A549 (cell line): ENCODE measurements at regions not wholly inside any gene's neighbourhood (a gene's known extent, or its start where the extent isn't known, plus 50 kb on each side); places are given as distances from the start of the nearest gene placed in this dataset.

Experiments used
- ATAC-seq, 2 experiments: fragments of 200-7000 bp in 1 of 2; fragments of >200 bp in 1 of 2; cut with Nextera tagmentation in 1 of 2; cut with Tn5 transposase in 1 of 2; 3 replicates each; pipeline versions ENCODE4 v1.8.0 to v1.9.1; 2018 to 2020; ENCODE audit warnings: mild to moderate bottlenecking in 1 of 2, moderate library complexity in 1 of 2
- CTCF ChIA-PET: fragments of 300-600 bp; sonication (Branson Sonifier 250); formaldehyde crosslinking; extraction: SDS; loops from one replicate; lab custom pipeline; 2021; ENCODE audit warnings: antibody characterized with exemption, inconsistent platforms; lab: Yijun Ruan, JAX
- POLR2A ChIA-PET: fragments of 350-600 bp; formaldehyde crosslinking; extraction: SDS; loops from one replicate; lab custom pipeline; 2021; ENCODE audit warnings: antibody characterized with exemption, inconsistent platforms; lab: Yijun Ruan, JAX
- DNase-seq, 2 experiments: peaks; one replicate each; pipeline versions ENCODE4 v3.0.0 to v3.0.0-alpha.2; 2011 to 2016; ENCODE audit warnings: low read depth in 1 of 2, low spot score in 1 of 2
- FAIRE-seq: peaks from 2 replicates; lab custom pipeline; 2011; peaks lifted over from hg19 to GRCh38; lab: Jason Lieb, UNC
- H3K27ac ChIP-seq, 2 experiments: fragments of >200 bp; sonication (Bioruptor Twin); formaldehyde crosslinking; 3 replicates each; pipeline ENCODE4 v1.5.1; 2016 to 2017
- H3K4me1 ChIP-seq: fragments of >200 bp; sonication (Bioruptor Twin); formaldehyde crosslinking; 3 replicates; pipeline ENCODE4 v1.6.1; 2016
- H3K4me2 ChIP-seq: fragments of >200 bp; sonication (Bioruptor Twin); formaldehyde crosslinking; 3 replicates; pipeline ENCODE4 v1.6.1; 2016
- H3K4me3 ChIP-seq: fragments of >200 bp; sonication (Bioruptor Twin); formaldehyde crosslinking; 3 replicates; pipeline ENCODE4 v1.5.1; 2016
- H3K9me3 ChIP-seq: fragments of >200 bp; sonication (Bioruptor Twin); formaldehyde crosslinking; 3 replicates; pipeline ENCODE4 v1.6.1; 2016
- BCL3 ChIP-seq: fragments of >200 bp; sonication (Bioruptor Twin); formaldehyde crosslinking; IDR thresholded peaks from 3 replicates; pipeline ENCODE4 v1.6.1; 2016
- BHLHE40 ChIP-seq: IDR thresholded peaks from 2 replicates; pipeline ENCODE4 v1.6.1; 2012; ENCODE audit warnings: low read depth, low read length, inconsistent platforms
- CBX2 ChIP-seq: fragments of 200-600 bp; sonication (generic); IDR thresholded peaks from 2 replicates; pipeline ENCODE4 v1.6.1; 2016; ENCODE audit warnings: low read depth, mild to moderate bottlenecking, borderline replicate concordance
- CBX8 ChIP-seq: fragments of 200-600 bp; sonication (generic); IDR thresholded peaks from 2 replicates; pipeline ENCODE4 v1.6.1; 2016
- CEBPB ChIP-seq, 2 experiments: fragments of >200 bp in 1 of 2; sonication (Bioruptor Twin) in 1 of 2; formaldehyde crosslinking in 1 of 2; IDR thresholded peaks; 2 replicates each; pipeline ENCODE4 v1.6.1; 2012 to 2016
- CHD2 ChIP-seq: fragments of 150-350 bp; IDR thresholded peaks from 2 replicates; pipeline ENCODE4 v1.6.1; 2014; ENCODE audit warnings: low read length; ENCODE audit not compliant: partially characterized antibody
- E2F6 ChIP-seq: IDR thresholded peaks from 2 replicates; pipeline ENCODE4 v1.6.1; 2012; ENCODE audit warnings: low read depth, borderline replicate concordance
- EHF ChIP-seq: fragments of 250-450 bp; sonication (Bioruptor Pico); IDR thresholded peaks from 2 replicates; pipeline ENCODE4 v1.5.0; 2020; ENCODE audit warnings: mild to moderate bottlenecking
- EHMT2 ChIP-seq: fragments of 200-600 bp; sonication (generic); IDR thresholded peaks from 2 replicates; pipeline ENCODE4 v1.6.1; 2016; ENCODE audit warnings: antibody characterized with exemption, low read depth, mild to moderate bottlenecking, moderate library complexity
- EP300 ChIP-seq, 2 experiments: fragments of >200 bp; sonication (Bioruptor Twin); formaldehyde crosslinking; IDR thresholded peaks; 2 replicates in 1 of 2; 3 replicates in 1 of 2; pipeline ENCODE4 v1.6.1; 2016 to 2017
- ESRRA ChIP-seq: fragments of 150-350 bp; IDR thresholded peaks from 2 replicates; pipeline ENCODE4 v1.6.1; 2014; ENCODE audit warnings: mild to moderate bottlenecking, low read length, borderline replicate concordance
- FOSB ChIP-seq: fragments of 250-450 bp; sonication (Bioruptor Pico); IDR thresholded peaks from 2 replicates; pipeline ENCODE4 v1.5.0; 2020; ENCODE audit warnings: mild to moderate bottlenecking, moderate library complexity
- FOXS1 ChIP-seq: fragments of 250-450 bp; sonication (Bioruptor Pico); IDR thresholded peaks from 2 replicates; pipeline ENCODE4 v1.5.0; 2020; ENCODE audit warnings: mild to moderate bottlenecking, moderate library complexity
- GATA3 ChIP-seq: IDR thresholded peaks from 2 replicates; pipeline ENCODE4 v1.6.1; 2012; ENCODE audit warnings: borderline replicate concordance
- HDAC2 ChIP-seq: fragments of 200-600 bp; sonication (generic); IDR thresholded peaks from 2 replicates; pipeline ENCODE4 v1.6.1; 2016
- HES2 ChIP-seq: fragments of >200 bp; sonication (Bioruptor Twin); formaldehyde crosslinking; IDR thresholded peaks from 2 replicates; pipeline ENCODE4 v1.6.1; 2016
- HEYL ChIP-seq: fragments of 250-450 bp; sonication (Bioruptor Pico); IDR thresholded peaks from 2 replicates; pipeline ENCODE4 v1.8.0; 2021; ENCODE audit warnings: mild to moderate bottlenecking, moderate library complexity
- HOXA7 ChIP-seq: fragments of 250-450 bp; sonication (Bioruptor Pico); IDR thresholded peaks from 2 replicates; pipeline ENCODE4 v1.5.0; 2020; ENCODE audit warnings: mild to moderate bottlenecking, moderate library complexity
- JUN ChIP-seq, 2 experiments: fragments of >200 bp; sonication (Bioruptor Twin); formaldehyde crosslinking; IDR thresholded peaks; 2 replicates in 1 of 2; 3 replicates in 1 of 2; pipeline ENCODE4 v1.6.1; 2016 to 2017
- KDM5A ChIP-seq: fragments of 200-600 bp; sonication (generic); IDR thresholded peaks from 2 replicates; pipeline ENCODE4 v1.6.1; 2016; ENCODE audit warnings: antibody characterized with exemption, mild to moderate bottlenecking
- MAX ChIP-seq: IDR thresholded peaks from 2 replicates; pipeline ENCODE4 v1.6.1; 2012
- MYC ChIP-seq: IDR thresholded peaks from 2 replicates; pipeline ENCODE4 v1.6.1; 2012; ENCODE audit warnings: mild to moderate bottlenecking, inconsistent platforms, low read length, improper control_type of control experiment, borderline replicate concordance
- NFE2L2 ChIP-seq: fragments of 150-350 bp; conservative IDR thresholded peaks from 2 replicates; pipeline ENCODE4 v1.6.1; 2014; ENCODE audit warnings: low read length
- POLR2AphosphoS2 ChIP-seq: conservative IDR thresholded peaks from 2 replicates; pipeline ENCODE4 v1.6.1; 2012; ENCODE audit warnings: low read length, improper control_type of control experiment, inconsistent platforms
- RARB ChIP-seq: fragments of 250-450 bp; sonication (Bioruptor Pico); IDR thresholded peaks from 2 replicates; pipeline ENCODE4 v1.8.0; 2021; ENCODE audit warnings: mild to moderate bottlenecking, moderate library complexity
- REST ChIP-seq: fragments of 200-600 bp; sonication (generic); IDR thresholded peaks from 2 replicates; pipeline ENCODE4 v1.6.1; 2016; ENCODE audit warnings: antibody characterized with exemption, mild to moderate bottlenecking, moderate library complexity
- RFX5 ChIP-seq: fragments of 450-650 bp; IDR thresholded peaks from 2 replicates; pipeline ENCODE4 v1.7.1; 2014; ENCODE audit warnings: antibody characterized with exemption, mild to moderate bottlenecking, moderate library complexity
- SREBF2 ChIP-seq: fragments of 450-650 bp; IDR thresholded peaks from 2 replicates; pipeline ENCODE4 v1.6.1; 2014; ENCODE audit warnings: mild to moderate bottlenecking, moderate library complexity
- TFCP2L1 ChIP-seq: fragments of 250-450 bp; sonication (Bioruptor Pico); IDR thresholded peaks from 2 replicates; pipeline ENCODE4 v1.5.0; 2021; ENCODE audit warnings: mild to moderate bottlenecking
- ZC3H11A ChIP-seq: fragments of 450-650 bp; IDR thresholded peaks from 2 replicates; pipeline ENCODE4 v1.6.1; 2014; ENCODE audit warnings: antibody characterized with exemption, mild to moderate bottlenecking
- ZFP36 ChIP-seq: fragments of 450-650 bp; IDR thresholded peaks from 2 replicates; pipeline ENCODE4 v1.6.1; 2014; ENCODE audit warnings: borderline replicate concordance; ENCODE audit not compliant: partially characterized antibody
- ZNF302 ChIP-seq: fragments of 250-450 bp; sonication (Bioruptor Pico); IDR thresholded peaks from 2 replicates; pipeline ENCODE4 v1.9.0; 2021; ENCODE audit warnings: inconsistent platforms, mild to moderate bottlenecking, moderate library complexity
- WGBS: methylation state at CpG from one replicate; pipeline ENCODE4 v1.1.6; 2017; ENCODE audit errors: missing lambda C conversion rate; 5-methylcytosine and 5-hydroxymethylcytosine counted together

GRCh38 chr11:95378111-95378510 lies 147.1 kb upstream of the SESN3 start (continued):
- TF ChIP-seq HEYL (CRISPR knock-in tag) (no peak), TFCP2L1 (CRISPR knock-in tag) (no peak), CEBPB (IDR thresholded peaks at IDR 0.05) (no peak), FOSB (CRISPR knock-in tag) (no peak), REST (no peak), ZNF302 (CRISPR knock-in tag) (no peak), RFX5 (no peak), ZC3H11A (no peak), KDM5A (no peak)
- TF ChIP-seq, all 56 proteins: peak for 0

- no peak overlapping the region for H3K4me2 ChIP-seq
- FAIRE-seq = no peak
- ChIA-PET POLR2A (no interaction called here), CTCF (no interaction called here)
- no peak overlapping the region for H3K27ac ChIP-seq
- no peak for TF ChIP-seq HDAC2
- TF ChIP-seq ZFP36 = no peak
- TF ChIP-seq CHD2 = no peak
- TF ChIP-seq EP300 (IDR thresholded peaks at IDR 0.05) = no peak
- no peak for TF ChIP-seq E2F6
- no peak for TF ChIP-seq SREBF2
- TF ChIP-seq CEBPB (IDR thresholded peaks at IDR 0.05) = no peak
- TF ChIP-seq TFCP2L1 (CRISPR knock-in tag) = no peak
- no peak for TF ChIP-seq MYC
- TF ChIP-seq FOSB (CRISPR knock-in tag) = no peak
- no peak for TF ChIP-seq BCL3
- no peak for TF ChIP-seq POLR2AphosphoS2
- TF ChIP-seq HES2 = no peak
- TF ChIP-seq MAX = no peak
- TF ChIP-seq CBX8 = no peak
- no peak for TF ChIP-seq ZNF302 (CRISPR knock-in tag)
- no peak for TF ChIP-seq JUN (IDR thresholded peaks at IDR 0.05)
- no peak for ATAC-seq
- no peaks in the 10 kb centered on the region for H3K9me3 ChIP-seq
- H3K4me1 ChIP-seq = no peaks in the 10 kb centered on the region
- H3K4me3 ChIP-seq = no peak overlapping the region
- 42% methylated on average over 3 of the region's 3 CpGs for WGBS
- DNase-seq = no peak
Observed at GRCh38 chr11:95375886-95376285, 144.9 kb upstream of the SESN3 start.

GRCh38 chr11:95375451-95375850 lies 144.4 kb upstream of the SESN3 start:
- FAIRE-seq = no peak
- ATAC-seq = no peak
- H3K4me3 ChIP-seq = no peak overlapping the region
- no peak for DNase-seq
- H3K9me3 ChIP-seq = no peaks in the 10 kb centered on the region
- POLR2A ChIA-PET = no interaction called here
- H3K4me2 ChIP-seq = no peak overlapping the region
- no peak overlapping the region for H3K27ac ChIP-seq
- H3K4me1 ChIP-seq = no peaks in the 10 kb centered on the region
- CTCF ChIA-PET = no interaction called here
- 86% methylated on average over 1 of the region's 1 CpG for WGBS
- TF ChIP-seq FOSB (CRISPR knock-in tag) (no peak), EP300 (IDR thresholded peaks at IDR 0.05) (no peak), EHMT2 (no peak), GATA3 (no peak), FOXS1 (CRISPR knock-in tag) (no peak), ZNF302 (CRISPR knock-in tag) (no peak), POLR2AphosphoS2 (no peak), NFE2L2 (no peak), BCL3 (no peak), RARB (no peak), BHLHE40 (no peak), CBX8 (no peak), HDAC2 (no peak), CBX2 (no peak), ESRRA (no peak), EHF (CRISPR knock-in tag) (no peak), HOXA7 (CRISPR knock-in tag) (no peak)
